Testis (tissue), 2 donors: ENCODE measurements at regions not wholly inside any gene's neighbourhood (a gene's known extent, or its start where the extent isn't known, plus 50 kb on each side); places are given as distances from the start of the nearest gene placed in this dataset.

Source experiments
- POLR2A ChIP-seq: fragments of 450-650 bp; IDR thresholded peaks from one replicate; pipeline ENCODE4 v1.6.1; 2017; ENCODE audit warnings: antibody characterized with exemption, mild to moderate bottlenecking, moderate library complexity
- TF ChIP-seq, protein P1 (sequence below), 3 experiments: fragments of 450-650 bp in 2 of 3; fragments of 200-600 bp in 1 of 3; sonication (generic) in 1 of 3; IDR thresholded peaks; one replicate each; pipeline ENCODE4 v1.5.1; 2016 to 2019; ENCODE audit warnings: antibody characterized with exemption in 3 of 3, mild to moderate bottlenecking in 2 of 3, moderate library complexity in 1 of 3

DNA sequence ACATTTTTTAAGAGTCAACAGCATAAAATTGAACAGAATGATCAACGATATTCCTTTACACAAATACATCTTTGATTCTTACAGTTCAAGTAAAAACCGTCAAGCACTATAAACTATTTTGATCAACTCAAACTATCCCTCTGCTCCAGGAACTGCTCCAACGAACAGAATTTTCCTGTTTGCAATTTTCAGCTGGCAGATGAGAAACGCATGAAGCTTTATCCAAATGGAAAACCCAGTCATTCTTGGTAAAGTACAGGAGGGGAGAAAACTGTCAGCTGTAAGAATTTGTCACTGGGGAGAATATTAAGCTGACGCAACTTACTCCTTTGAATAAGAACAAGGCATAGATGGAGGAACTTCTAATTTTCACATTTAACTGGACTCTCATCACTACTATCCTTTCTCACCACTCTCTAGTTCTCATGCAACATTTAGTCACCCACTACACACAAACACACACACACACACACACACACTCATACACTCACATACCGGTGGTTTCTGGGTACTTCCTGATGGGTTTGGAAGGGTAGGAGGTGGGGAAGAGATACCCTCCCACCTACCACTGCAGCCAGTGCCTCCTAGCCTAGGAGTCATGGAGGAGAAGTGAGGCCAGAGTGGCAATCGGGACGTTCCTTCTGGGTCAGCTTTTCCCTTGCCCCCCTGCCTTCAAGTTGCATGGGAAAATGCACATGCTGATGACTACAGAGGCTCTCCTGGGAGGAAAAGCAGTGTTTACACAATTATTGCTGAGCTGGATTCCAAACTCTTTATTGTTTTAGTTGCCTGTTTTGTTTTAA, 54.0 kb upstream of the SPATS2L start:
- TF ChIP-seq, protein P1, sequence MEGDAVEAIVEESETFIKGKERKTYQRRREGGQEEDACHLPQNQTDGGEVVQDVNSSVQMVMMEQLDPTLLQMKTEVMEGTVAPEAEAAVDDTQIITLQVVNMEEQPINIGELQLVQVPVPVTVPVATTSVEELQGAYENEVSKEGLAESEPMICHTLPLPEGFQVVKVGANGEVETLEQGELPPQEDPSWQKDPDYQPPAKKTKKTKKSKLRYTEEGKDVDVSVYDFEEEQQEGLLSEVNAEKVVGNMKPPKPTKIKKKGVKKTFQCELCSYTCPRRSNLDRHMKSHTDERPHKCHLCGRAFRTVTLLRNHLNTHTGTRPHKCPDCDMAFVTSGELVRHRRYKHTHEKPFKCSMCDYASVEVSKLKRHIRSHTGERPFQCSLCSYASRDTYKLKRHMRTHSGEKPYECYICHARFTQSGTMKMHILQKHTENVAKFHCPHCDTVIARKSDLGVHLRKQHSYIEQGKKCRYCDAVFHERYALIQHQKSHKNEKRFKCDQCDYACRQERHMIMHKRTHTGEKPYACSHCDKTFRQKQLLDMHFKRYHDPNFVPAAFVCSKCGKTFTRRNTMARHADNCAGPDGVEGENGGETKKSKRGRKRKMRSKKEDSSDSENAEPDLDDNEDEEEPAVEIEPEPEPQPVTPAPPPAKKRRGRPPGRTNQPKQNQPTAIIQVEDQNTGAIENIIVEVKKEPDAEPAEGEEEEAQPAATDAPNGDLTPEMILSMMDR (IDR thresholded peaks at IDR 0.05) = no peak
- TF ChIP-seq POLR2A = no peak
